Mesendoderm (in vitro differentiated cells): ENCODE measurements at regions not wholly inside any gene's neighbourhood (a gene's known extent, or its start where the extent isn't known, plus 50 kb on each side); places are given as distances from the start of the nearest gene placed in this dataset.

Experiments
- DNase-seq: peaks from one replicate; pipeline ENCODE4 v3.0.0; 2013
- H2AK5ac ChIP-seq: 2 replicates; pipeline ENCODE4 v1.6.1; 2013; ENCODE audit warnings: low read length, inconsistent platforms
- H2BK120ac ChIP-seq: 2 replicates; pipeline ENCODE4 v1.6.1; 2013; ENCODE audit warnings: low read depth, mild to moderate bottlenecking, low read length, moderate library complexity, mixed read lengths
- H2BK15ac ChIP-seq: replicated peaks from 2 replicates; pipeline ENCODE4 v1.6.1; 2013; ENCODE audit warnings: low read depth, mild to moderate bottlenecking, moderate library complexity
- H2BK5ac ChIP-seq: 2 replicates; pipeline ENCODE4 v1.6.1; 2013; ENCODE audit warnings: low read length, inconsistent platforms
- H3K18ac ChIP-seq: 2 replicates; pipeline ENCODE4 v1.6.1; 2013; ENCODE audit warnings: mild to moderate bottlenecking, low read length, mixed read lengths
- H3K23ac ChIP-seq: one replicate; pipeline ENCODE4 v1.6.1; 2013; ENCODE audit warnings: low read length
- H3K27ac ChIP-seq: 2 replicates; pipeline ENCODE4 v1.5.1; 2013; ENCODE audit warnings: low read depth, mild to moderate bottlenecking, inconsistent platforms, low read length, moderate library complexity
- H3K27me3 ChIP-seq: 2 replicates; pipeline ENCODE4 v1.6.1; 2013; ENCODE audit warnings: low read length, control low read depth, mild to moderate bottlenecking, inconsistent platforms; ENCODE audit not compliant: insufficient read depth, poor library complexity
- H3K36me3 ChIP-seq: 2 replicates; pipeline ENCODE4 v1.6.1; 2013; ENCODE audit warnings: low read length, inconsistent platforms; ENCODE audit not compliant: control insufficient read depth, insufficient read depth
- H3K4ac ChIP-seq: one replicate; pipeline ENCODE4 v1.6.1; 2013; ENCODE audit warnings: low read depth, mild to moderate bottlenecking, low read length, moderate library complexity
- H3K4me1 ChIP-seq: 2 replicates; pipeline ENCODE4 v1.6.1; 2013; ENCODE audit warnings: low read depth, low read length, inconsistent platforms; ENCODE audit not compliant: control insufficient read depth
- H3K4me2 ChIP-seq: 2 replicates; pipeline ENCODE4 v1.6.1; 2013; ENCODE audit warnings: low read length
- H3K4me3 ChIP-seq: 2 replicates; pipeline ENCODE4 v1.5.1; 2013; ENCODE audit warnings: mild to moderate bottlenecking, low read length
- H3K56ac ChIP-seq: one replicate; pipeline ENCODE4 v1.6.1; 2013; ENCODE audit warnings: low read length
- H3K79me1 ChIP-seq: 2 replicates; pipeline ENCODE4 v1.6.1; 2013; ENCODE audit warnings: low read length, inconsistent platforms
- H3K79me2 ChIP-seq: 2 replicates; pipeline ENCODE4 v1.6.1; 2013; ENCODE audit warnings: mild to moderate bottlenecking, low read length; ENCODE audit not compliant: control insufficient read depth, insufficient read depth
- H3K9ac ChIP-seq: 2 replicates; pipeline ENCODE4 v1.6.1; 2013; ENCODE audit warnings: low read length, inconsistent platforms
- H4K5ac ChIP-seq: one replicate; pipeline ENCODE4 v1.6.1; 2013; ENCODE audit warnings: low read length
- H4K8ac ChIP-seq: one replicate; pipeline ENCODE4 v1.6.1; 2013; ENCODE audit warnings: low read depth, mild to moderate bottlenecking, control low read depth, low read length, moderate library complexity
- WGBS: extraction: QIAGEN DNeasy Blood & Tissue Kit; methylation state at CpG from one replicate; pipeline ENCODE4 v1.1.7; 2013; ENCODE audit warnings: low lambda C conversion rate, missing lambda C conversion rate; ENCODE audit not compliant: insufficient coverage; ENCODE audit errors: extremely low coverage; 5-methylcytosine and 5-hydroxymethylcytosine counted together

- Histone ChIP-seq H3K4me2 (no peak overlapping the region), H3K27ac (no peak overlapping the region), H3K36me3 (no peaks in the 10 kb centered on the region), H3K4me3 (no peak overlapping the region), H4K8ac (no peak overlapping the region), H3K9ac (no peak overlapping the region), H3K79me1 (no peaks in the 10 kb centered on the region), H3K27me3 (no peaks in the 10 kb centered on the region), H4K5ac (no peak overlapping the region), H3K56ac (no peak overlapping the region), H3K18ac (no peak overlapping the region), H2BK5ac (no peak overlapping the region), H3K23ac (no peak overlapping the region), H3K4me1 (no peaks in the 10 kb centered on the region), H3K79me2 (no peaks in the 10 kb centered on the region), H3K4ac (no peak overlapping the region), H2AK5ac (no peak overlapping the region), H2BK15ac (no peak overlapping the region), H2BK120ac (no peak overlapping the region)
- WGBS, result 100% methylated on average over 1 of the region's 3 CpGs
- DNase-seq, result no peak
These were observed 522.4 kb downstream of the HDGFL1 start for GRCh38 chr6:23091795-23092194.

- H2AK5ac ChIP-seq, result no peak overlapping the region
- no peak for DNase-seq
These were observed 527.5 kb downstream of the HDGFL1 start for GRCh38 chr6:23096876-23097275.

GRCh38 chr6:23097566-23097965 lies 528.2 kb downstream of the HDGFL1 start:
- Histone ChIP-seq H3K4me1 (no peaks in the 10 kb centered on the region), H3K18ac (no peak overlapping the region), H3K27me3 (no peaks in the 10 kb centered on the region), H3K56ac (no peak overlapping the region), H2AK5ac (no peak overlapping the region), H3K4me3 (no peak overlapping the region), H2BK15ac (no peak overlapping the region), H3K9ac (no peak overlapping the region), H3K79me2 (no peaks in the 10 kb centered on the region), H2BK120ac (no peak overlapping the region), H3K79me1 (no peaks in the 10 kb centered on the region), H3K4me2 (no peak overlapping the region), H3K4ac (no peak overlapping the region), H4K8ac (no peak overlapping the region), H4K5ac (no peak overlapping the region), H3K23ac (no peak overlapping the region), H2BK5ac (no peak overlapping the region), H3K36me3 (no peaks in the 10 kb centered on the region), H3K27ac (no peak overlapping the region)
- no peak for DNase-seq
- WGBS, result no CpG with 5 or more reads among the region's 2 CpGs

More at GRCh38 chr6:23096876-23097275, 527.5 kb downstream of the HDGFL1 start:
- no peak overlapping the region for H3K23ac ChIP-seq
- no peak overlapping the region for H3K4ac ChIP-seq
- no peaks in the 10 kb centered on the region for H3K79me2 ChIP-seq
- no peak overlapping the region for H2BK15ac ChIP-seq
- no peaks in the 10 kb centered on the region for H3K36me3 ChIP-seq
- no peak overlapping the region for H2BK120ac ChIP-seq
- no peaks in the 10 kb centered on the region for H3K79me1 ChIP-seq
- H3K27me3 ChIP-seq, result no peaks in the 10 kb centered on the region
- no peak overlapping the region for H2BK5ac ChIP-seq
- H3K4me1 ChIP-seq, result no peaks in the 10 kb centered on the region
- H3K56ac ChIP-seq, result no peak overlapping the region
- no peak overlapping the region for H3K4me2 ChIP-seq
- H3K27ac ChIP-seq, result no peak overlapping the region
- WGBS, result no CpG with 5 or more reads among the region's 1 CpG
- no peak overlapping the region for H3K18ac ChIP-seq
- H3K9ac ChIP-seq, result no peak overlapping the region
- H3K4me3 ChIP-seq, result no peak overlapping the region
- no peak overlapping the region for H4K5ac ChIP-seq
- no peak overlapping the region for H4K8ac ChIP-seq

GRCh38 chr6:23106951-23107350 lies 537.6 kb downstream of the HDGFL1 start:
- H3K23ac ChIP-seq, result no peak overlapping the region
- H3K56ac ChIP-seq, result no peak overlapping the region
- H3K4me3 ChIP-seq, result no peak overlapping the region
- no peaks in the 10 kb centered on the region for H3K27me3 ChIP-seq
- H3K79me1 ChIP-seq, result no peaks in the 10 kb centered on the region
- no peak overlapping the region for H2BK5ac ChIP-seq
- no peak for DNase-seq
- no peaks in the 10 kb centered on the region for H3K36me3 ChIP-seq
- WGBS, result no CpG with 5 or more reads among the region's 2 CpGs
- no peak overlapping the region for H3K4me2 ChIP-seq
- H2BK120ac ChIP-seq, result no peak overlapping the region
- H3K4ac ChIP-seq, result no peak overlapping the region
- H2BK15ac ChIP-seq, result no peak overlapping the region
- no peak overlapping the region for H4K8ac ChIP-seq
- no peak overlapping the region for H3K27ac ChIP-seq
- no peak overlapping the region for H3K18ac ChIP-seq
- no peak overlapping the region for H3K9ac ChIP-seq
- no peaks in the 10 kb centered on the region for H3K79me2 ChIP-seq
- H2AK5ac ChIP-seq, result no peak overlapping the region
- no peaks in the 10 kb centered on the region for H3K4me1 ChIP-seq
- H4K5ac ChIP-seq, result no peak overlapping the region

GRCh38 chr6:23111984-23112383 lies 542.6 kb downstream of the HDGFL1 start:
- H3K23ac ChIP-seq, result no peak overlapping the region
- H3K4me1 ChIP-seq, result no peaks in the 10 kb centered on the region
- H2BK15ac ChIP-seq, result no peak overlapping the region
- no peak overlapping the region for H4K5ac ChIP-seq
- WGBS, result no CpG with 5 or more reads among the region's 1 CpG
- no peak overlapping the region for H3K9ac ChIP-seq
- H3K79me1 ChIP-seq, result no peaks in the 10 kb centered on the region
- no peaks in the 10 kb centered on the region for H3K79me2 ChIP-seq
- H2BK5ac ChIP-seq, result no peak overlapping the region
- H3K4me3 ChIP-seq, result no peak overlapping the region
- H3K36me3 ChIP-seq, result no peaks in the 10 kb centered on the region
- no peak overlapping the region for H3K27ac ChIP-seq
- DNase-seq, result no peak
- H3K27me3 ChIP-seq, result no peaks in the 10 kb centered on the region
- no peak overlapping the region for H3K4me2 ChIP-seq
- no peak overlapping the region for H2AK5ac ChIP-seq
- H3K18ac ChIP-seq, result no peak overlapping the region
- no peak overlapping the region for H3K4ac ChIP-seq
- H2BK120ac ChIP-seq, result no peak overlapping the region
- H3K56ac ChIP-seq, result no peak overlapping the region
- H4K8ac ChIP-seq, result no peak overlapping the region

GRCh38 chr6:23114812-23115504 lies 545.6 kb downstream of the HDGFL1 start:
- Histone ChIP-seq H3K23ac (no peak overlapping the region), H3K79me2 (no peaks in the 10 kb centered on the region), H3K4me1 (no peaks in the 10 kb centered on the region), H3K4me3 (no peak overlapping the region), H3K56ac (no peak overlapping the region), H2BK120ac (no peak overlapping the region), H3K27me3 (no peaks in the 10 kb centered on the region), H3K27ac (no peak overlapping the region), H4K5ac (no peak overlapping the region), H3K18ac (no peak overlapping the region), H2BK5ac (no peak overlapping the region), H3K4me2 (no peak overlapping the region), H2AK5ac (no peak overlapping the region), H3K79me1 (no peaks in the 10 kb centered on the region), H2BK15ac (no peak overlapping the region), H3K36me3 (no peaks in the 10 kb centered on the region), H3K9ac (no peak overlapping the region), H4K8ac (no peak overlapping the region), H3K4ac (no peak overlapping the region)
- no peak for DNase-seq
- WGBS, result no CpG with 5 or more reads among the region's 6 CpGs
